NCI-H748 (cell line): ENCODE measurements at regions not wholly inside any gene's neighbourhood (a gene's known extent, or its start where the extent isn't known, plus 50 kb on each side); places are given as distances from the start of the nearest gene placed in this dataset.
A peak's percentile ranks its signal among the peaks of the same experiment; 100 is the strongest.
"Not testable (repeated sequence)": the region's sequence is repeated elsewhere in the genome, so short reads cannot be mapped to it uniquely, and the experiment has no call there.

Source experiments
- DNase-seq: peaks from one replicate; lab custom pipeline; 2025; ENCODE audit not compliant: unreplicated experiment; lab: John Stamatoyannopoulos, UW

- DNase-seq, result no peak
Observed at GRCh38 chr20:55937283-55937682, 68.0 kb downstream of the CBLN4 start.

- no peak for DNase-seq
Observed at GRCh38 chr20:55936209-55936595, 69.1 kb downstream of the CBLN4 start.

- no peak for DNase-seq
Observed at GRCh38 chr20:55935448-55936208, 69.7 kb downstream of the CBLN4 start.

- DNase-seq, result no peak
Observed at GRCh38 chr20:55934146-55934545, 71.2 kb downstream of the CBLN4 start.

- DNase-seq, result not testable (repeated sequence)
Observed at GRCh38 chr20:55930876-55931275, 74.4 kb downstream of the CBLN4 start.

GRCh38 chr20:55928266-55928665 lies 77.1 kb downstream of the CBLN4 start:
- no peak for DNase-seq

- DNase-seq, result no peak
Observed at GRCh38 chr20:55919956-55920355, 85.4 kb downstream of the CBLN4 start.

- no peak for DNase-seq
Observed at GRCh38 chr20:55919319-55919718, 86.0 kb downstream of the CBLN4 start.

GRCh38 chr20:55918471-55918870 lies 86.8 kb downstream of the CBLN4 start:
- no peak for DNase-seq

GRCh38 chr20:55893031-55893430 lies 112.3 kb downstream of the CBLN4 start:
- no peak for DNase-seq

- DNase-seq, result no peak
Observed at GRCh38 chr20:55888685-55889084, 116.6 kb downstream of the CBLN4 start.

- no peak for DNase-seq
Observed at GRCh38 chr20:55882910-55883309, 122.4 kb downstream of the CBLN4 start.

- DNase-seq, result no peak
Observed at GRCh38 chr20:55882286-55882685, 123.0 kb downstream of the CBLN4 start.

GRCh38 chr20:55881204-55881603 lies 124.1 kb downstream of the CBLN4 start:
- DNase-seq, result no peak

GRCh38 chr20:55880361-55880760 lies 125.0 kb downstream of the CBLN4 start:
- DNase-seq, result no peak

GRCh38 chr20:55855052-55855451 lies 150.3 kb downstream of the CBLN4 start:
- DNase-seq, result no peak

GRCh38 chr20:55830121-55830827 lies 175.0 kb downstream of the CBLN4 start:
- no peak for DNase-seq

- DNase-seq, result no peak
Observed at GRCh38 chr20:55805138-55805537, 200.2 kb downstream of the CBLN4 start.

GRCh38 chr20:55800552-55801245 lies 204.6 kb downstream of the CBLN4 start:
- DNase-seq, result no peak

- no peak for DNase-seq
Observed at GRCh38 chr20:55793986-55794385, 211.3 kb downstream of the CBLN4 start.

- DNase-seq, result no peak
Observed at GRCh38 chr20:55792049-55792448, 213.3 kb downstream of the CBLN4 start.

GRCh38 chr20:55790178-55790577 lies 215.1 kb downstream of the CBLN4 start:
- DNase-seq, result peak; percentile 1
